SKM-1 (cell line): ENCODE measurements at regions not wholly inside any gene's neighbourhood (a gene's known extent, or its start where the extent isn't known, plus 50 kb on each side); places are given as distances from the start of the nearest gene placed in this dataset.
A peak's percentile ranks its signal among the peaks of the same experiment; 100 is the strongest.

Experiments
- DNase-seq: peaks from one replicate; lab custom pipeline; 2025; ENCODE audit not compliant: unreplicated experiment; lab: John Stamatoyannopoulos, UW

- DNase-seq, result peak; percentile 35
Observed at GRCh38 chr3:64355401-64355807, 130.1 kb upstream of the PRICKLE2 start.

GRCh38 chr3:64354956-64355355, 129.7 kb upstream of the PRICKLE2 start:
- DNase-seq, result no peak

- no peak for DNase-seq
Observed at GRCh38 chr3:64354221-64354620, 129.0 kb upstream of the PRICKLE2 start.

- no peak for DNase-seq
Observed at GRCh38 chr3:64353226-64353625, 128.0 kb upstream of the PRICKLE2 start.

GRCh38 chr3:64352639-64352992, 127.3 kb upstream of the PRICKLE2 start:
- DNase-seq, result no peak

- no peak for DNase-seq
Observed at GRCh38 chr3:64351713-64352638, 126.7 kb upstream of the PRICKLE2 start.

- no peak for DNase-seq
Observed at GRCh38 chr3:64349551-64349950, 124.3 kb upstream of the PRICKLE2 start.

- no peak for DNase-seq
Observed at GRCh38 chr3:64345371-64345770, 120.1 kb upstream of the PRICKLE2 start.

GRCh38 chr3:64344721-64345207, 119.5 kb upstream of the PRICKLE2 start:
- no peak for DNase-seq

- DNase-seq, result no peak
Observed at GRCh38 chr3:64343689-64344430, 118.6 kb upstream of the PRICKLE2 start.

- no peak for DNase-seq
Observed at GRCh38 chr3:64342940-64343688, 117.8 kb upstream of the PRICKLE2 start.

GRCh38 chr3:64341296-64341695, 116.0 kb upstream of the PRICKLE2 start:
- DNase-seq, result no peak

GRCh38 chr3:64340641-64341101, 115.4 kb upstream of the PRICKLE2 start:
- DNase-seq, result no peak

GRCh38 chr3:64336488-64336887, 111.2 kb upstream of the PRICKLE2 start:
- no peak for DNase-seq

GRCh38 chr3:64332459-64333350, 107.4 kb upstream of the PRICKLE2 start:
- DNase-seq, result no peak

- no peak for DNase-seq
Observed at GRCh38 chr3:64331605-64332004, 106.3 kb upstream of the PRICKLE2 start.

GRCh38 chr3:64329037-64329436, 103.8 kb upstream of the PRICKLE2 start:
- no peak for DNase-seq

- DNase-seq, result no peak
Observed at GRCh38 chr3:64327100-64327804, 102.0 kb upstream of the PRICKLE2 start.

- DNase-seq, result no peak
Observed at GRCh38 chr3:64321747-64322146, 96.5 kb upstream of the PRICKLE2 start.

- no peak for DNase-seq
Observed at GRCh38 chr3:64319391-64319790, 94.1 kb upstream of the PRICKLE2 start.
